DND-41 (cell line): ENCODE measurements at regions not wholly inside any gene's neighbourhood (a gene's known extent, or its start where the extent isn't known, plus 50 kb on each side); places are given as distances from the start of the nearest gene placed in this dataset.

Experiments used
- EZH2 ChIP-seq: IDR thresholded peaks from 3 replicates; pipeline ENCODE4 v1.6.1; 2012; ENCODE audit warnings: borderline replicate concordance, low read depth, mild to moderate bottlenecking, moderate library complexity, low read length, inconsistent platforms; ENCODE audit not compliant: severe bottlenecking
- TF ChIP-seq, protein P1 (sequence below): IDR thresholded peaks from 2 replicates; pipeline ENCODE4 v1.5.1; 2012; ENCODE audit warnings: borderline replicate concordance, low read length, moderate library complexity, mild to moderate bottlenecking; ENCODE audit not compliant: poor library complexity, severe bottlenecking; ENCODE audit errors: extremely low read depth

DNA sequence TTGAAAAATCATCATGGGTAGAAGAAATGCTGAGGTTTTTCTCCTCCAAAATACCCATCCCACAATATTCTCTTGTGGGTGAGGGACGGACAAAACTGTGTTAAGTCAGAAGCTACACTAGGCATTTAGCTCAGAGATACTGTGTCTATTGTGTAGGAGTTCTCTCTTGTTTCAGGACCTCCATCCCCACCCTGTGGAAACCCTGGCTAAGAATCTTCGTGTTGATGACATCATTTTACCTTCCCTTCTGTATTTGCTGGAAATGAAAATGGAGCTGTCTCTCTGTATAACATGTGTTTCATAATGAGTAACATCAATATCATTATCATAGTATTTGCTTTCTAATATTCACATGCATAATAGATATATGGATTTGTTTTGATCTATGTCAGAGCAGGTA is 1193.0 kb upstream of the CITED2 start:
- TF ChIP-seq, protein P1, sequence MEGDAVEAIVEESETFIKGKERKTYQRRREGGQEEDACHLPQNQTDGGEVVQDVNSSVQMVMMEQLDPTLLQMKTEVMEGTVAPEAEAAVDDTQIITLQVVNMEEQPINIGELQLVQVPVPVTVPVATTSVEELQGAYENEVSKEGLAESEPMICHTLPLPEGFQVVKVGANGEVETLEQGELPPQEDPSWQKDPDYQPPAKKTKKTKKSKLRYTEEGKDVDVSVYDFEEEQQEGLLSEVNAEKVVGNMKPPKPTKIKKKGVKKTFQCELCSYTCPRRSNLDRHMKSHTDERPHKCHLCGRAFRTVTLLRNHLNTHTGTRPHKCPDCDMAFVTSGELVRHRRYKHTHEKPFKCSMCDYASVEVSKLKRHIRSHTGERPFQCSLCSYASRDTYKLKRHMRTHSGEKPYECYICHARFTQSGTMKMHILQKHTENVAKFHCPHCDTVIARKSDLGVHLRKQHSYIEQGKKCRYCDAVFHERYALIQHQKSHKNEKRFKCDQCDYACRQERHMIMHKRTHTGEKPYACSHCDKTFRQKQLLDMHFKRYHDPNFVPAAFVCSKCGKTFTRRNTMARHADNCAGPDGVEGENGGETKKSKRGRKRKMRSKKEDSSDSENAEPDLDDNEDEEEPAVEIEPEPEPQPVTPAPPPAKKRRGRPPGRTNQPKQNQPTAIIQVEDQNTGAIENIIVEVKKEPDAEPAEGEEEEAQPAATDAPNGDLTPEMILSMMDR: no peak
- TF ChIP-seq EZH2: no peak
